ENCODE measurements at regions not wholly inside any gene's neighbourhood (a gene's known extent, or its start where the extent isn't known, plus 50 kb on each side); places are given as distances from the start of the nearest gene placed in this dataset.

- Histone ChIP-seq H3K56ac (replicated peaks; ENCODE audit: insufficient read length, low read depth, low read length) (no peak overlapping the region), H4K91ac (replicated peaks; ENCODE audit: insufficient read length, low read length) (no peak overlapping the region), H3K9ac (replicated peaks in 1 of 4; ENCODE audit: extremely low read depth in 1 of 4, low read depth in 3 of 4, low read length in 3 of 4) (no peak overlapping the region), H2BK20ac (ENCODE audit: low read length) (no peak overlapping the region), H3K18ac (ENCODE audit: extremely low read depth, low read length) (no peak overlapping the region), H3K79me2 (ENCODE audit: control insufficient read depth in 1 of 2, insufficient read depth in 2 of 2, low read length in 2 of 2) (no peaks in the 10 kb centered on the region), H3K4ac (replicated peaks; ENCODE audit: insufficient read length, low read depth, low read length) (no peak overlapping the region), H3K36me3 (ENCODE audit: control insufficient read depth in 2 of 4, insufficient read depth in 4 of 4, low read length in 3 of 4) (no peaks in the 10 kb centered on the region), H3K23me2 (ENCODE audit: low read depth, low read length) (no peaks in the 10 kb centered on the region), H2BK15ac (ENCODE audit: low read length) (no peak overlapping the region), H3K23ac (ENCODE audit: insufficient read length) (no peak overlapping the region), H2BK120ac (replicated peaks; ENCODE audit: low read depth, low read length) (no peak overlapping the region), H3K9me3 (ENCODE audit: insufficient read depth in 2 of 2, low read depth in 1 of 2, low read length in 1 of 2) (no peaks in the 10 kb centered on the region), H2AK5ac (ENCODE audit: low read depth, low read length) (no peak overlapping the region), H3K4me2 (ENCODE audit: insufficient read depth in 1 of 2, low read depth in 2 of 2, low read length in 2 of 2) (no peak overlapping the region), H3K4me3 (ENCODE audit: extremely low read depth in 1 of 4, insufficient read depth in 2 of 4, low read depth in 3 of 4, low read length in 4 of 4) (no peak overlapping the region), H4K5ac (ENCODE audit: insufficient read length, low read depth, low read length) (no peak overlapping the region), H3K14ac (ENCODE audit: insufficient read length) (no peak overlapping the region), H3K27me3 (replicated peaks in 1 of 4; ENCODE audit: control insufficient read depth in 3 of 4, extremely low read depth in 1 of 4, insufficient read depth in 3 of 4, low read length in 3 of 4) (no peaks in the 10 kb centered on the region), H3K4me1 (replicated peaks in 1 of 4; ENCODE audit: control insufficient read depth in 3 of 4, insufficient read depth in 4 of 4, low read length in 3 of 4) (peaks cover 0 to 6% (median 3%) of the 10 kb centered on the region in 4 experiments; a peak in 2 of 7 replicates), H2BK12ac (ENCODE audit: low read depth, low read length) (no peak overlapping the region), H2AFZ (ENCODE audit: low read length) (no peak overlapping the region), H4K8ac (ENCODE audit: extremely low read depth, insufficient read depth, low read length) (no peak overlapping the region), H3K79me1 (ENCODE audit: low read depth, low read length) (no peaks in the 10 kb centered on the region), H4K20me1 (replicated peaks in 1 of 2; ENCODE audit: control insufficient read depth in 1 of 2, insufficient read depth in 2 of 2, low read length in 2 of 2) (no peaks in the 10 kb centered on the region), H2BK5ac (ENCODE audit: low read depth, low read length) (no peak overlapping the region), H3K27ac (ENCODE audit: low read depth, low read length) (no peak overlapping the region)
- TF ChIP-seq ZNF274 (IDR thresholded peaks at IDR 0.05; ENCODE audit: borderline replicate concordance, extremely low read depth, low read length) (no peak), TEAD4 (IDR thresholded peaks at IDR 0.05; ENCODE audit: low read depth, low read length) (no peak), NANOG (IDR thresholded peaks at IDR 0.05; ENCODE audit: insufficient read depth, low read depth, low read length, poor library complexity, severe bottlenecking) (no peak), USF2 (IDR thresholded peaks at IDR 0.05; ENCODE audit: low read length) (no peak), GABPA (IDR thresholded peaks at IDR 0.05; ENCODE audit: borderline replicate concordance, insufficient read depth, low read length) (no peak), EP300 (IDR thresholded peaks at IDR 0.05; ENCODE audit: borderline replicate concordance in 1 of 2, low read depth in 2 of 2, low read length in 2 of 2) (no peak), HDAC2 (IDR thresholded peaks at IDR 0.05; ENCODE audit: borderline replicate concordance in 1 of 2, low read depth in 2 of 2, low read length in 2 of 2) (no peak)
- FAIRE-seq (no peak), DNase-seq (ENCODE audit: low read depth in 1 of 2, low spot score in 2 of 2) (no peak)
- ChIA-PET CTCF (ENCODE audit: partially characterized antibody) (no interaction called here), POLR2A (ENCODE audit: partially characterized antibody) (no interaction called here)
Observed at GRCh38 chr4:111066447-111066846, 443.6 kb upstream of the PITX2 start.
